C1 segment of cervical spinal cord (tissue), 14 donors: ENCODE measurements at regions not wholly inside any gene's neighbourhood (a gene's known extent, or its start where the extent isn't known, plus 50 kb on each side); places are given as distances from the start of the nearest gene placed in this dataset.
"Not testable (repeated sequence)": the region's sequence is repeated elsewhere in the genome, so short reads cannot be mapped to it uniquely, and the experiment has no call there.

Experiments used
- DNase-seq, 14 donors: peaks; one replicate each; lab custom pipeline; 2025; lab: John Stamatoyannopoulos, UW

GRCh38 chr4:65265526-65265925 lies 404.8 kb downstream of the EPHA5 start:
- DNase-seq: no peak

- no peak for DNase-seq
Observed at GRCh38 chr4:65259296-65259695, 411.0 kb downstream of the EPHA5 start.

DNA sequence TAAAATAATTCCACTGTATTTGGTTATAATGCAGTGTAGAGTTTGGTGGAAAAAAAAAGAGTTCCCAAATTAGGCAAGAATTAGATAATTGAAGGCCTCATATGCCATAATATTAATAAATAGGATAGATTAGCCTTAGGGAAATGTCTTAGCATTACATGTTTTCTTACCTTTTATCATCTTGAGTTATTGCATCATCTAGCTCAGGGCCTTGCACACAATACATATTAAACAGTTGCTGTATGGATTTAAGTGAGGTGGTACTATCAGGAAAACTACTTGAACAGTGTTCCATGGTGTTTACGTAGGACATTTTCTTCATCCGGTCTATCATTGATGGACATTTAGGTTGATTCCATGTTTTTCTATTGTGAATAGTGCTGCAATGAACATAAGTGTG lies 419.4 kb downstream of the EPHA5 start:
- no peak for DNase-seq

GRCh38 chr4:65249111-65249510 lies 421.2 kb downstream of the EPHA5 start:
- no peak for DNase-seq

DNA sequence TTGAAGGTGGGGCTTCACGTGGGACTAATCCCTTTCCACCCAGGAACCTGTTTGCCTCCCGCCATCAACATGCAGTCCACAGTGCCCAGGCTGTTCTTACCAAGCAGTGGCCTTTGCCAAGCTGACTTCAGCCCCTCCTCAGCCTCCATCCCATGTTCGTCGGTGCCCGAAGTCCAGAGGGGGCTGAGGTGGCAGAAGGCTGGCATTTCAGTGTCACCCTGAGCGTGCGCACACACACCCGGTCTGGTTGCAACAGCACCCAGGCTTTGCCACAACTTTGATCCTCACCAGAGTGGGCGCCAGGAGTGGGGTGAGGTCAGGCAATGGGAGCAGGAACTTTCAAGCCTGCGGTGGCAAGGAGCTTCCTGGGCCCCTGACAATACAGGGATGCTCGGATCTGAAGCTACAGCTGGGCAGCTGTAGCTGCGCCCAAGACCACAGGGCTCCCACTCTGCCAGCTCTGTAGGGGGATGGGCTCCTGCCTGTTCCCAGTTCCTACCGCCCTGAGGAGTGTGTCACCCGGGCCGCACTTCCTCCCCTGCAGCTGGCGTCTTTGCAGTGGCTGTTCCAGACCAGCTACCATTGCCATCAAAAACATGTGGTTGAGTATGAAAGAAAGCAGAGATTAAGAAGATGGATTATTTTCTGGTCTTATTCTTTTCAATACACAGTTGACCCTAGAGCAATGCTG lies 428.0 kb downstream of the EPHA5 start:
- DNase-seq: no peak

GRCh38 chr4:65241257-65241997 lies 428.9 kb downstream of the EPHA5 start:
- DNase-seq: no peak

- DNase-seq: no peak
Observed at GRCh38 chr4:65234061-65234460, 436.2 kb downstream of the EPHA5 start.

GRCh38 chr4:65227628-65228027 lies 442.7 kb downstream of the EPHA5 start:
- no peak for DNase-seq

GRCh38 chr4:65223601-65224000 lies 446.7 kb downstream of the EPHA5 start:
- no peak for DNase-seq

DNA sequence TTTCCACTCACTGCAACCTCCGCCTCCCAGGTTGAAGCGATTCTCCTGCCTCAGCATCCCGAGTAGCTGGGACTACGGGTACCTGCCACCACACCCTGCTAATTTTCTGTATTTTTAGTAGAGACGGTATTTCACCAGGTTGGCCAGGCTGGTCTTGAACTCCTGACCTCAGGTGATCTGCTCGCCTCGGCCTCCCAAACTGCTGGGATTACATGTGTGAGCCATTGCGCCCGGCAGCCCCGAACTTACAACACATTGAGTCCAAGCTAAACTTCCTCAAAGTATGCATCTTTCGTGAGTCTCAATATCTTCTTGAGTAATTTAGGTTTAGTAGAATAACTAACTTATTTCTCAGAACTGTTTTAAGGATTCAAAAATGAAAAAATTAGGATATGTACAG lies 447.2 kb downstream of the EPHA5 start:
- DNase-seq: not testable (repeated sequence)

DNA sequence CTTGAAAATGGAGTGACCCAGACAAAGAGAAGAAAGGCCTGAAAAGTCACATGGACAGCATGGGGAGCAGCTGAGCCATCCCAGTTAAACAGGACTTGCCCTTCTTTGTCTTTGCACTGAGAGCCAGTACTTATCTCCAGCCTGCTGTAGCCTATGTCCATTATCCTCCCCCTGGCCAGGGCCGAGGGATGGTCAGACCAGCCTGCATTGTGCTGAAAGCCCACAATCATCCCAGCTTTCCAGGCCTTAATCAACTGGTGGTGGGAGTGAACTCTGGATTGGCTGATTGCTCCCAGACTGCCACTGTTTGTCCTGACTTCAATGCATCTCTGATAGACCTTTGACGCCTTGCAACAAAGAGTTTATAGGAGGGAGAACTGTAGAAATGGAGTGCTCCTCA lies 453.1 kb downstream of the EPHA5 start:
- DNase-seq: no peak

DNA sequence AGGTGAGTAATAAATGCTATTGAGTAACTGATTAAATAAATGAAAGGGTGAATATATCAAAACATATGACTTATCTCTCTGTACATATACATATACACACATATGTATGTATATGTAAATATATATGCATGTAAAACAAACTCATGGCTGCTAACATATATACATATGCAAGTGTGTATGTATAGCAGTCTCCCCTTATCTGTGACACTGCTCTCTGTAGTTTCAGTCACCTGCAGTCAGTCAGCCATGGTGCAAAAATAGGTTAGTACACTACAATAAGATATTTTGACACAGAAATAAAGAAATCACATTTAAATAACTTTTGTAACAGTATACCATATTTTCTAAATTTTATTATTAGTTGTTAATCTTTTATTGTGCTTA lies 467.4 kb downstream of the EPHA5 start:
- no peak for DNase-seq

GRCh38 chr4:65202165-65202852 lies 468.0 kb downstream of the EPHA5 start:
- no peak for DNase-seq

GRCh38 chr4:65195666-65196065 lies 474.6 kb downstream of the EPHA5 start:
- DNase-seq: no peak

- no peak for DNase-seq
Observed at GRCh38 chr4:65195002-65195401, 475.3 kb downstream of the EPHA5 start.

GRCh38 chr4:65193985-65194384 lies 476.3 kb downstream of the EPHA5 start:
- no peak for DNase-seq

DNA sequence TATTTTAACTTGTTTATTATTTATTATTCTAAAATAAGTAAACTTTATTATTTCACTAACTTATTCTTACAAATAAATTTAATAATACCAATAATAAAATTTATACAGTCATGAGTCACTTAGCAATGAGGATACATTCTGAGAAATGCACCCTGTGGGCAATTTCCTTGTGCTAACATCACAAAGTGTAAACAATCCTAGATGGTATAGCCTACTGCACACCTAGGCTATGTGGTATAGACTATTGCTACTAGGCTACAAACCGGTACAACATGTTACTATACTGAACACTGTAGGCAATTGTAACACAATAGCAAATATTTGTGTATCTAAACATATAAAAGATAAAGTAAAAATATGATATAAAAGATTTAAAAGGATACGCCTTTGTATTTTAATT lies 479.5 kb downstream of the EPHA5 start:
- DNase-seq: no peak

DNA sequence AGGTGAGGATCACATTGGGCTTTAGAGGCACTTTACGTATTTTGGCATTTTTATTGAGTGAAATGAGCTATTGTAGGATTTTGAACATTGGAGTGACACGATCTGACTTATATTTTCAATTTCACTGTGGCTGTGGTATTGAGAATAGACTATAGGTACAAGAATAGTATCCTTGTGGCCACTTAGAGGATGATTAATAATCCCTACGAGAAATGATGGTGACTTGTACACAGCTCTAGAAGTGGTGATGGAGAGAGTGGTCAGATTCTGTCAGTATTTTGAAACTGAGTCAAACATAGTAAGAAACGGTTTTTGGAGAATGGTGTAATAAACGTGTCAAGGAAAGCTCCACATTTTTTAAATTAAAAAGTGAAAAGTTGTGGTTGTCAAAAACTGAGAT lies 494.7 kb downstream of the EPHA5 start:
- no peak for DNase-seq

DNA sequence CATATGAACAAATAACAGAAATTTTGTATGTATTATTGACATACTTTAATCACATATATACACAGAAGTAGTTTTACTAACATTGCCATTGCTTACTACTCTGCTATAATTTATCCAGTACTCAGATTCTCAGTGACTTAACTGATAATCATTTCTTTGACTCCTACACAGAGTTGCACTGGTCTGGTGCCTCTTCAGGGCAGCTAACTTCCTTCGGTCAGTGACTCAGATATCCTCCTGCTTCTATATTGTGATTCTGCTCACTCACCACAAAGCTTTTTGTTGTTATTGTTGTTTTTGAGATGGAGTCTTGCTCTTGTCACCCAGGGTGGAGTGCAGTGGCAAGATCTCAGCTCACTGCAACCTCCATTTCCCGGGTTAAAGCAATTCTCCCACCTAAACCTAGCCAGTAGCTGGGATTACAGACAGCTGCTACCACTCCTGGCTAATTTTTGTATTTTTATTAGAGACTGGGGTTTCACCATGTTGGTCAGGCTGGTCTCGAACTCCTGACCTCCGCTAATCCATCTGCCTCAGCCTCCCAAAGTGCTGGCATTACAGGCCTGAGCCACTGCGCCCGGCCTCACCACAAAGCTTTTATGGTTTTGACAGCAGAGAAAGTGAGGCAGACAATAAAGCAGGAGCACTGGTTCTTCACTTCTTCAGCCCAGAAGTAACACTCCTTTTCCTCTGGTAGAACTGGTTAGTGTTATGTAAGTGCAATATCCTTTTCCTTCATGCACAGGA lies 499.3 kb downstream of the EPHA5 start:
- DNase-seq: no peak

GRCh38 chr4:65167719-65168118 lies 502.6 kb downstream of the EPHA5 start:
- no peak for DNase-seq

DNA sequence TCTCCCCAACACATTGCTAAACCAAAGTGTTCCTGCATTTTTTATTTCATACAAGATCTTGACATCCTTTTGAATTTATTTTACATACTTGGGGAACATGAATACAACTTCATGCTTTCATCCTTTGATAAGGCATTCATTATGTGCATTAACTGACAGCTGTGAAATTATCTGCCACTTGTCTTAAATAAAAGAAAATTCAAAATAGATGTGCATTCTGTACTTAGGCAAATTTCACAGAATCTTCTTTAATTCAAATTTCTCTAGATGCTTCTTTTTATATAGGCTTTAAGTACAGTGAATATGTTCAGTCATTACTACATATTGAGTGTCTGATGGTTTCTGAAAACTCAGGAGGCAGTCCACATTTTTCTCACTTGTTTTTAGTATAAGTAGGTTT lies 518.1 kb downstream of the EPHA5 start:
- DNase-seq: no peak

GRCh38 chr4:65139998-65140397 lies 530.3 kb downstream of the EPHA5 start:
- no peak for DNase-seq
